ENCODE measurements at regions not wholly inside any gene's neighbourhood (a gene's known extent, or its start where the extent isn't known, plus 50 kb on each side); places are given as distances from the start of the nearest gene placed in this dataset.

- no peak for DNase-seq
Measured at GRCh38 chr2:55973673-55974072, 50.1 kb upstream of the EFEMP1 start.

GRCh38 chr2:55976681-55977080 lies 53.1 kb upstream of the EFEMP1 start:
- DNase-seq: no peak

GRCh38 chr2:55985406-55985805 lies 61.8 kb upstream of the EFEMP1 start:
- no peak for DNase-seq

GRCh38 chr2:55986001-55986400 lies 62.4 kb upstream of the EFEMP1 start:
- no peak for DNase-seq

- no peak for DNase-seq
Measured at GRCh38 chr2:55986700-55987440, 63.3 kb upstream of the EFEMP1 start.

- no peak for DNase-seq
Measured at GRCh38 chr2:55989405-55989804, 65.8 kb upstream of the EFEMP1 start.

GRCh38 chr2:55992455-55992854 lies 68.9 kb upstream of the EFEMP1 start:
- no peak for DNase-seq

- DNase-seq: no peak
Measured at GRCh38 chr2:55993685-55994084, 70.1 kb upstream of the EFEMP1 start.

- no peak for DNase-seq
Measured at GRCh38 chr2:55995211-55995610, 71.6 kb upstream of the EFEMP1 start.

- no peak for DNase-seq
Measured at GRCh38 chr2:55995902-55996301, 72.3 kb upstream of the EFEMP1 start.

GRCh38 chr2:55999231-55999630 lies 75.6 kb upstream of the EFEMP1 start:
- no peak for DNase-seq

GRCh38 chr2:55999790-56000189 lies 76.2 kb upstream of the EFEMP1 start:
- no peak for DNase-seq

GRCh38 chr2:56001947-56002346 lies 78.4 kb upstream of the EFEMP1 start:
- DNase-seq: no peak

GRCh38 chr2:56008661-56009431 lies 85.3 kb upstream of the EFEMP1 start:
- DNase-seq: peak; percentile 50

GRCh38 chr2:56009758-56010458 lies 86.3 kb upstream of the EFEMP1 start:
- DNase-seq: no peak

- no peak for DNase-seq
Measured at GRCh38 chr2:56011624-56012023, 88.0 kb upstream of the EFEMP1 start.

- DNase-seq: no peak
Measured at GRCh38 chr2:56012221-56012765, 88.7 kb upstream of the EFEMP1 start.

GRCh38 chr2:56013475-56013874 lies 89.9 kb upstream of the EFEMP1 start:
- DNase-seq: no peak

GRCh38 chr2:56014046-56014730 lies 90.6 kb upstream of the EFEMP1 start:
- DNase-seq: no peak

GRCh38 chr2:56015711-56016115 lies 92.1 kb upstream of the EFEMP1 start:
- DNase-seq: no peak

- DNase-seq: no peak
Measured at GRCh38 chr2:56017784-56018183, 94.2 kb upstream of the EFEMP1 start.

GRCh38 chr2:56018267-56018666 lies 94.7 kb upstream of the EFEMP1 start:
- DNase-seq: no peak

GRCh38 chr2:56021136-56021474 lies 97.5 kb upstream of the EFEMP1 start:
- DNase-seq: no peak
